Retina (tissue), 1 donor: ENCODE measurements at regions not wholly inside any gene's neighbourhood (a gene's known extent, or its start where the extent isn't known, plus 50 kb on each side); places are given as distances from the start of the nearest gene placed in this dataset.

Experiments
- DNase-seq: peaks from one replicate; pipeline ENCODE4 v3.0.0-alpha.2; 2016

DNA sequence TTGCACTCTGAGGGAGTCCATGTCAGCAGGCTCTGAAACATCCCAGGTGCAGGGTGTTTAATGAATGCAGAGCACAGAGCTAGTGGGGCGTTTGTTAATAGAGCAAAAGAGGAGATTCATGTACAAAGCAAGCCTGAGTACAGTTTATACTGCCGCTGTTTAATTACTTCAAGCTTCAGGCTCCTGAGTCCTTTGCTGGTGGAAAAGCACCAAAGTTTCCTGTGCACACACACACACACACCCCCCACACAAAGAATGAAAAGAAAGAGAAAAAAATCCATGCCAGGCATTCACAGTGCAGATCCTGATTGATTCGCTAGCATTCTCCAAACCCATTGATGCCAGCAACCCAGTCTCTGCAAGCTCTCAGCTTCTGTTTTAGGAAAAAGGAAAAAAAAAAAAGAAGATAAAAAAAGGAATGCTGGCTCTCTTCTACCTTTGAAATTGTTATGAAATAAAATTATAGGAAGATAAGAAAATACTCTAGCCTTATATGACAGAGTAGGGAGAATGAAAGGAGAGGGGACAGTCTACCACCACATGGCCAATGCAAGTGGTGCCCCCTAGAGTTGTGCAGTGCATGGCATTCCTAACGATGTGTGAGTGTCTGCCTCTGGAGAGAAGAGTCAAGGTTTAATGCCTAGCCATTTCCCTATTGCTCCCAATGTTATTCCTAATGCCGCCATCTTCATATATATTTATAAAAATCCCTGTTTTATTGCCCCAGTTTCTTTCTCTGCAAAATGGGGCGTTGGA lies 216.5 kb downstream of the TMEM114 start:
- DNase-seq: peak; percentile 21

DNA sequence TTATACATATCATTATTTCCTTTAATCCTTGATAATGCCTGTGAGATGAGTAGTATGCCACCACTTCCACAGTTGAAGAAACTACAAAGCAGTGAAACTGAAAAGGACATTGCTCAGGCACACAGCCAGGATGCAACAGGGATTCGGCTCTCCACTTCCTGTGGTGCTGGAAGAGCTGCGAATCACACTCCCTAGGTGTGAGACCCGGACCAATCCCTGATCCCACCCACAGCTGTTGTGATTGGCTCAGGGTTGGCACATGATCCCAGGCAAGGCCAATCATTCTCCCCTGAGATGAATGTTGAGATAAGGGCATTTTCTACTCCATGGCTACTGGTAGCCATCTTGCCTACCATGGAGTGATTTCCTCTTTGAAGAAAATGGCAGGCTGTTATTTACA lies 218.2 kb downstream of the TMEM114 start:
- no peak for DNase-seq

DNA sequence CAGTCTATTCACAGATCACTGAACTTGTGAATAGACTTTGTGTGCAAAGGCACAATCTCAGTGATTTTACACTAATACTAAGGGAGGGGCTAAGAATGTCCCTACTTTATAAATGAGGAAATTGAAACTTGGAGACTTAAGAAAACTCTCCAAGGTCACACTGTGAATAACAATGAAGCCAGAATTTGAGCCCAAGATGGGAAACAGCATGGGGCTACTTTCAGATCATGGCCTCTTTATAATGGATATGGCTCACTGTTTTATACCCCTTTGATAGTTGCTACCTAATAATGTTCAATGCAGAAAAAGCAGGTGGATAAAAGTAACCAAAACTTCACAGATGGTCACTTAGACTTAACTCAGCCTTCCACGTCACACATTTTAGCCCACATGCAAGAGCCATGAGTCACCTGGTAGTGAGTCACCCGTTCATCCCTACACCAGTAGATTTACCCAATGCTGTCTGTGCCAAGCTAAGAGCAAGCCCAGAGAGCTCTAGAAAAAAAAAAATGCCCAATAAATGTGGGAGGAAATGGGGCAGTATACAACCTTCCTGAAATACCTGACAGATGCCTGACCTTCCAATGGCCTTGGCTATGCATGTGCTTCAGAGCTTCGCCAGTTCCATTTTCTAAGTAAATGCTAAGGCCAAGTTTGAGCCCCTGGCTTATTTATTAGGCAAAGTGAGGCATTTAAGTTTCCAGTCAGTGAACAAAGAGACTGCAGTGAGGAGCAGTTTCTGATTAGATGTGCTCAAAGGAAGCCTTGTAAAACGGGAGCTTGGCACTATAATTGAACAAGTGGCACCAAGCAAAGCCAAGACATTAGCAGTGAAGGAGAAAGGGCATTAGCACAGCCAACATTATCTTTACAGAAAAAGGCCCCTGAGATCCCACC lies 219.7 kb downstream of the TMEM114 start:
- DNase-seq: no peak

DNA sequence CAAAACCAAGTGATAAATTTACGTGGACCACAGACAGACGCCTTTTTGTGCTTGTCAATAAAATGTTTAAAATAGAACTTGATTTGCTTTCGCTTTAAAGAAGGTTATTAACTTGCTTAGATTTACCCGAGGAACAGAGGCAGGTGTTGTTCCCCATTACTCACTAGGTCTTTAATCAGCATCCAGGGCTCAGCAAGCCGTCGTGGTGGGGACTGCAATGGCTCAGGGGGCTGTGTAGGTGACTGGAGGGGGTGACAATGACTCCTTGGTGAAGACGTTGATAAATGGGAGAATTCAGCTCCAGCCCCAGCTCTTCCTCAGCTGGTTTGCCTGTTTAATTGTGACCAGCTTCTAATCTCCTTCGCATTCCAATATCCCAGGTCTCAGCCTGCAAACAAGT lies 231.4 kb downstream of the TMEM114 start:
- DNase-seq: no peak

DNA sequence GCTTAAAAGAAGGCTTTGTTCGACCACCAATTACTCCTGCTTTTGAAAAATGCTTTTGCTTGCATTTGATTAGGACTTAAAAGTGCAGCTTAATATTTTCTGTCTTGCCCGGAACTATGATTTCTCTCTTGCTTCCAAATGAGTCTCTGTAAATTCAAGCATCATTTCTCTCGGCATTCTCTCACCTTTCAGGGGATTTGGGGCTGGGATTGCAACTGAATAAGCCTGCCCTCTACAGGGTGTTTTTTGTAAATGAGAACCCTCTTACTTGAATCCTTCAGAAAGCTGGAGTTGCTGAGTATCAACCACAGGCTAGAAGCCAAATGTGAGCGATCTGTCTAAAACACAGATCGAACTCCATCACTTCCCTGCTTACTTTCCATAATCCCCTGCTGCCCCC lies 234.6 kb downstream of the TMEM114 start:
- peak; percentile 66 for DNase-seq

DNA sequence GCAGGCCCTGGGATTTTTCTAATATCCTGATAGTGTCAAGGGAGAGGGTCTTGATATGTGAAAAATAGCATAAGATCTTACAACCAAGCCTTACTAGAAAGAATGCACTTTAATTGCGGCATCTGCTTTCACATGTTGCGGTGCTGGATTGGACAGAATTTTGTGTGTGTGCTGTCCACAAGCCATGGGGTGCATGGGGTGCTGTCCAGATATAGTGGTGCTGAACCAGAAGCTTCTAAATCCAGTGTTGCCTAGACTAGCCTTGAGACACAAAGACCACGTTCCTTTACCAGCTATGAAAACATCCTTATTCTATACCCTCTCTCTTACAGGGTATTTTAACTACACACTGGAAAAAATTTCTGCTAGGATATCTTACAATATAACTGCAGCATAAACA lies 244.0 kb downstream of the TMEM114 start:
- peak; percentile 33 for DNase-seq

DNA sequence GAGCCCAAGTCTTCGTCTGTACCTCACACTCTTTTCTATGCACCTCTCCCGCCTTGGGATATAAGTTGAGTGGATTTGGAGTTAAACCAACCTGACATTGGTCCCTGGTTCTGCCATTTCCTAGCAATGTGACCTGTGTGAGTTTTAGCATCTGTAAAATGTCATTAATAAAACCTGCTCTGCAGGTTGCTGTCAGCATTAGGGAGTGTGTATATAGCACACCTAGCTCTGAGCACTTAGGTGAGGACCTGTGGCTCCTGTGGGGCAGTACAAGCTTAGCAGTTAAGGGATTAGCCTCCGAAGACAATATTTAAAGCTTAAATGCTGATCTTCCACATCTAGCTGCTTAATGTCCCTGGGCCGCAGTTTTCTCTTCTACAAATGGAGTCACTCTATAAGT lies 248.0 kb downstream of the TMEM114 start:
- DNase-seq: no peak

DNA sequence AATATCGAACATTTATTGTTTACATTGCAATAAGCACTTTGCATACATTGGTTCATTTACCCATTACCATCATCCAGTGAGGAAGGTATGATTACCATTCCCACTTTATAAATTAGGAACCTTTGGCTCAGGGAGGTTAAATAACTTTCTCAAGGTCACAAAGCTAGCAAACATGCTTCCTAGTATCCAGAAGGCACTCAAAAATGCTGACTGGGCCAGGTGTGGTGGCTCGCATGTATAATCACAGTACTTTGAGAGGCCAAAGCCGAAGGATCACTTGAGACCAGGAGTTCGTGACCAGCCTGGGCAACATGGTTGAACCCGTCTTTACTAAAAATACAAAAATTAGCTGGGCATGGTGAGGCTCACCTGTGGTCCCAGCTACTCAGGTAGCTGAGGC lies 259.6 kb downstream of the TMEM114 start:
- DNase-seq: no peak

DNA sequence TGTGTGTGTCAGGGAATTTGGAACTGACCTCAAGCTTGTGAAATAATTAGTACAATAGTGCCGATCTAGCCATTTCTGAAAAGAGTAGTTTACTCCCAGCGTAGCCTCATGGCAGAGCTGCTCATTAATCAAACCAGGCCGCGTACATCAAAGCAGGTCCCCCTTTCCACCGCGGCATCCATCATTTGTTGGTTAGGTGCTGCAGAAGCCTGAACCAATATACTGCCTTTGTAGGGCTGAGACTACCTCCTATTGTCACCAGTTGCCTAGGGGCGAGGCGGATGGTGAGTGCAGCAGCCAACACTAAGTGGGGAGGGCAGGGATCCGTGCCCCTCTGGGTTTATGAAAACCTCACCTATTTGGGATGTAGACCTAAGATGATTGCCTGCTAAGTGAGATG lies 264.1 kb downstream of the TMEM114 start:
- DNase-seq: peak; percentile 49

DNA sequence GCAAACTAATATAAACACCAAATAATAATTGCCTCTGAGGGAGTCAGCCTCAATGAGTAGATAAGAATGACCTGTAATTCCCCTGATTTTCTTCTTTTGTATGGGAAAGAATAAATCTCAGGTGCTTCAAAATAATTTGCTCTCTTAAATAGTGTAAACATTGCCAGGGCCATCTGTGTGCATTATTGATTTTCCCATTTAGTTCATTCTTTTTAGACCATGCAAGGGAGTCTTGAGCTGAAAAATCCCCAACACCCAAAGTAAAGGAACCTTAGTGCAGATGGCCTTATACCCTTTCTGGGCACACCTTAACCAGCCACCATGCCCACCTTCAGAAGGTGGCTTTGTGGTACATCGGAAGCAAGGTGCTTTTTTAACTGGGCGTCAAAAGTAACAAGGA lies 267.2 kb downstream of the TMEM114 start:
- no peak for DNase-seq

DNA sequence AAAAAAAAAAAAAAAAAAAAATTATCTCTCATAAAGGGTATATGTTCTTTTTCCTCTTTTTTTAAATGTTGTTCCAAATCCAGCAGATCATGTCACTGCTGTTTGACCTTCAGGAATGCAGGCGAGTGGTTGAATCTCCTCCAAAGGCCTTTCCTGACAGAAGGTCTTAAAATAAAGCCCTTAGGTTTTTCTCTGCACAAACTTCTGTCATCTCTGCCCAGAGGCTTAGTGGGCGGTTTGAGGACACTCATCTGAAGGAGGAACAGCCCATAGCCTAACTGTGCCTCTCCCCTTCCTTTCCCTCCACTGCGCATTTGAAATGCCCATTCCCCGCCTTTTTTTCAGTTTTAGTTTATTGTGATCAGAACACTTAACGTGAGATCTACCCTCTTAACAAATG lies 270.2 kb downstream of the TMEM114 start:
- no peak for DNase-seq

DNA sequence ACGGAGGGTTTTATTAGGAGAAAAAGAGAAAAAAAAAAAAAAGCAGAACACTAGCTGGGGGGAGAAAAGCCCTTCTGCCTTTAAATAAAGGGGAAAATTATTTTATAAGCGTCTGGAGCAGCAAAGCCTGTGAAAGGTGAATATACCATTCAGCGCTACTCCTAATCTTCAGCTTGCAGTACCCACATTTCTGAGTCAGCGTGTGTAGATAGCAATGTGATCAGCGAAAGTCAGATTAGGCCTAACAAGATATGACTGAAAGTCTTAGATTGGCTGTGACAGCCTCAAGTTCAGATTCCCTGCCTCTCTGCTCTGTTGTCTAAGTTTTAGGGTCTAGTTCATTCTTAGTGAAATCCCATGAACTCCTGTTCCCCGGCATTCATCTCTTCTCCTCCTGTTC lies 279.5 kb downstream of the TMEM114 start:
- DNase-seq: no peak

DNA sequence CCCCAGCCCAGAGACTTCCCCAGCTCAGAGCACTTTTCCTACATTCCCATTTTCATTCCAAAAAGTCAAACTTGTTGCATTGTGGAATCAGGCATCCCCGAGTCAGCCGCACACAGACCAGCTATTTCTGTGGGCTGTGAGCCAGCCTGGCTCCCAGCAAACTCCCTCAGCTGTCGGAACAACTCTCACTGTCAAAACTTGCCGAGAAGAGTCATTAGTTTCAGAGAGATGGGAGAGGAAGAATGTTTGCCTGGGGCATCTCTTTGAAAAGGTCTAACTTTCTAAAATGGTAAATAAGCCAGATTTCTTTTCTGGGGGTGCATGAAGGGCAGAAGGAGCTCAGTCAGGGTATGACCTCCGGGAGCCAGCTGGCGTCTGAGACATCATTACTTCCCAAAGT lies 280.0 kb downstream of the TMEM114 start:
- DNase-seq: no peak

DNA sequence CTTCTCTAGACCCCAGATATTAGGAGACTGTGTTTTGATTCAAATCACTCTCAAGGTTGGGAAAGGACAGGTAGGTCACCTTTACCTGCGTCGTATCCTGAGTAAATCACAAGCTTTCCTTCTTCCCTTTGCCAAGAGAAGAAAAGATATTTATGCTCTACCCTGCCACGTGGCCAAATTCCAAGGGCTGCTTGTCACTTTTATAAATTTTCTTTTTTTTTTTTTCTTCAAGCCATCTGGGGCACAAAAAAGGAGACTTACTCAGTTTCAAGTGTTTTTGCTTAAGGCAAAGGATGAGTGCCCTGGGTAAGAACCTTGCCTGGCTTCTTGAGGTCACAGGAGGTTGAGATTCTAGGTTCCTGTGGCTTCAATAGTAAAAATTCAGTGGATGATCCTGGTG lies 285.1 kb downstream of the TMEM114 start:
- DNase-seq: no peak

DNA sequence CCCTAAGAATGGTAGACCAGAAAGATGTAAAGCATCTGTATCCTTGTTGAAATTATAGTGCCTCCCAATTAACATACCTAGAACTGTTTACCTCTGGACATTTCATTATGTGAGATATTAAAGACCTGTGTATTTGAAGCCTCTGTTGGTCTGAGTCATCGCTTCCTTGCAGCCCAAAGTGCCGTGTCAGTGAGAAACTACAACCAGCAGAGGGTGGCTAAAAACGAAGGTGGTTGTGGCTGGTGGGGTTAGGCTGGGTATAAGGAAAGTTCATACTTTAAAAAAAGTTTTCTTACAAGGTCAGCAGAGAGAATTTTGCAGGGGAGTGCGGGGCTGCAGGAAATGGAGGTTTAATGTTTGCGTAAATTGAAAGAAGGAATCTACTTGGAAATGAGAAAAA lies 290.7 kb downstream of the TMEM114 start:
- no peak for DNase-seq

DNA sequence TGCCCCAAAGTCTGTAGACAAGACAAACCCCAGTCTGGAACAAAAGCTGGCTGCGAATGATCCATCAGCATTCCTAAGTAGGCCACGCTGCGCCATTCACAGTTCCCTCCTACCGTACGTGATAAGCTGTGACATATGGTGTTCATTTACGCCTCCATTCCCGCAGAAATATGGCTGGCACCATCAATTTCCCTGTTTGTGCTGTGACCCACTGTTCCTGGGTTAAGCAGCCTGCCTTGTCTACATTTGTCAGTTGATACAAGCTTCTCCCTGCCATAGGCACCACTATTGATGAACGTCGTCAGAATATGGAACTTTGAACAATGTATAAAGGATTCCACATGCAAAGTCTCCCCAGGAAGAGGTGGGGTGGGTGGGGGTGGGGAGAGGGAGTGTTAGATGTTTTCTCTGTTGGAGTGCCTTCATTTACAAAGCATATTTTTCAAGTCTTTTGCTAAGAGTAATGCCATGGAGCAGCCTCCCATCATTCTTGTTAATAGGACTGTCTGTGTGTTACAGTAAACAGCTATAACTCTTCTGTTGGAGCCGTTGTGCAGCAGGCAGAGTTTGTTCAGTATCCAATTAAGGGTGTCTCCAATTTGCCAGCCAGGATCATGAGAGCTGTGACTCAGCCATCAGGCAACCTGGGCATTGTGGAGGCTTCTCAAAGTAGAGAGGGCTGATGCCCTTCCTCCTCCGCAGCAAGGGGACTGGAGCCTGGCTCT lies 294.6 kb downstream of the TMEM114 start:
- DNase-seq: peak; percentile 22

DNA sequence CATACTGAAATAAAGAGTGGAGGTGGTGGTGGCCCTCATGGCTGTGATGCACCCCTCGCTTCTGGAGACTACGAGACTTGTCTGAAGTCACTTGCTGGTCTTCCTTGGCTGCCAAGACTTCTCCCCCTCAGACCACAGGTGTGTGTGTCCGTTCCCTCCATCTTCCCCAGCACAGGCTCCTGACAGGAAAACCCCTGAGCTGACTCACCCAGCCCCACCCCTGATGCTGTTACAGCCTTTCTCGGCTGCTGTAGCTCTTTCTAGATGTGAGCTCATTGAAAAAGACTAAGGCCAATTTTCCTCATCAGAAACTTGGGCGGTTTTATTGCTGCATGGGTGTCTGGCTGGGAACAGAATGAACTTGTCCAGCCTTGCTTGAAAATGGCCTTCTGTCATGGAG lies 296.9 kb downstream of the TMEM114 start:
- no peak for DNase-seq

DNA sequence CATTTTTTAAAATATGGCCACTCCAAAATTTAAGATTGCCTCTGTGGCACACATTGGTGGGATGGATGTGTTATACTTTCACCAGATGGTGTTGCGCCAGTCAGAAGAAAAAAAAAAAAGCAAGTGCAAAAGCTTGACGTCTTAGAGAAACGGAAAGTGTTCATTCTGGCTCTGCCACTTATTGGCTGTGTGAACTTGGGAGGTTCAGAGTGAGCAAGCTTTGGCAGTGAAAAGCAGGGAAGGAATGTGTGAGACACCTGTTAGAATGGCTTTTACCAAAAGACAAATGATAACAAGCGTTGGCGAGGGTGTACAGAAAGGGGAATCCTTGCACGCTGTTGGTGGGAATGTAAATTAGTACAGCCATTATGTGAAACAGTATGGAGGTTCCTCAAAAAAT lies 298.0 kb downstream of the TMEM114 start:
- no peak for DNase-seq

DNA sequence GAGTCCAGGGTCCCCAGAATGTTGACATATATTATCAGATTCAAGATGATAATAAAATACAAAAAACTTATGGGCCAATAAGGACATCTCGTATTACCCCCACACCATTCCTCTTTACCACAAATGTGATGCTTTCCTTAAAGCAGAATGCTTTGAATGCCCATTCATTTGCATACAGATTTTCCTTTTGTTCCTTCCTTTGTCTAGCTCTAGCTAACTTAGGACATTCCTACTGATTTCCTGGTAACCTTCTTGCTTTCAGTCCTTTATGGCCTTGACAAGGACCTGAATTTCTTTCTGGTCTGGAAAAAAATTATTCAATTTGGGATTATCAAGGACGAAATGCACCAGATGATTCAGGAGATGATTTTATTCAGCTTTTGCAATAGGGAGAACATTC lies 304.0 kb downstream of the TMEM114 start:
- no peak for DNase-seq

DNA sequence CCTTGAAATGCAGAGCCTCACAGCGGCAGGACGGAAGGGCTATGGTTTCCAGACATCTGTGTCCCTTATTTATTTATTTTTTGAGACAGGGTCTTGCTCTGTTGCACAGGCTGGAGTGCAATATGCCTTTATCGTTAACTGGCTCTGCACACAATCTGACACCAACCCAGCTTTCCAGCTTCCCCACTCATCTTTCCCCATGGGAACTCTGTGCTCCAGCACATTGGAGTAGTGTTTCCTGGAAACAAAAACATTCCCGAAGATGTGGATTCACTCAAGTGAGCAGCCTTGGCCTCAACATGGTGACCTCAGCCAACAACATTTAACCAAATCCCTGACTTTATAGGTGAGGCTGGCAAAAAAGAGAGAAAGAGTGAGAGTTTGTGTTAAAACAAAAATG lies 307.1 kb downstream of the TMEM114 start:
- DNase-seq: no peak

DNA sequence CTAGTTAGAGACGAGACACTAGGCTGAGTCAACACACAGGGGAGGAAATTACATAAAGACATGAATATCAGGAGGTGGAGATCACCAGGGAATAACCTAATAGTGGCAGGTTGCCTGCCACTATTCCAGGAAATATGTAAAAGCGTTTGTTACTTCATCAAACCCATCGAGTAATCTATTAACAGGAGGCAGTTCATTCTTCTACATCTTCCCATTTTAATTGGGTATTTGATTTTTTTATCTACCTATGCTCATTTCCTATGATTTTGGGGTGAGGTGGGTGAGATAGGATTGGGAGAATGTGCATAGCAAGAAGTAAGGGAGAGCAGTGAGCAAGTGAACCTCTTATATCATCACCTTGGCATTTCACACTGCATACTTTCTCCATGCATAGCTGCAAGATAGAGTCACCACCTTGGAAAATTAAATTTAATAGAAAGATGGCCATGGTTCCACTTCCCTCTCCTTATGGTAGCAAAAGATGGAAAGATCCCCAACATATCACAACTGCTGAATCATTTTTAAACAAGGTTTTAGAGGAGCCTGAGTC lies 312.2 kb downstream of the TMEM114 start:
- no peak for DNase-seq

DNA sequence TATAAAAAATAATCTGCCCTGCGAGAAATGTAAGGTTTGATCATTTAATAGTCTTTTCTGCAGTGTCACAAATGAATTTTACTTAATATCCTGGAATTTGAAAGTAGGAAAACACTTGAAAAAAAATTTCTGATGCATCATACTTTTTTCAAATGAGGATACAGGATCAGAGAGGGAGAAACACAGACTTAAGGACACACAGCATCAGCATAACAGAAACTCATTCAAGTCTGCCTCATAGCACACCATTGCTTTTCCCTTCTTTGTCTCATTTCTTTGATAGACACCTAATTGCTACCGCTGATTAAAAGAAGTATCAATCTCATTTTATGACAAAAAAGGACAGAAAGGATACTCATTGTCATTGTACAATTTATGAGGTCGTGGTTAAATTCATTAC lies 319.0 kb downstream of the TMEM114 start:
- no peak for DNase-seq

DNA sequence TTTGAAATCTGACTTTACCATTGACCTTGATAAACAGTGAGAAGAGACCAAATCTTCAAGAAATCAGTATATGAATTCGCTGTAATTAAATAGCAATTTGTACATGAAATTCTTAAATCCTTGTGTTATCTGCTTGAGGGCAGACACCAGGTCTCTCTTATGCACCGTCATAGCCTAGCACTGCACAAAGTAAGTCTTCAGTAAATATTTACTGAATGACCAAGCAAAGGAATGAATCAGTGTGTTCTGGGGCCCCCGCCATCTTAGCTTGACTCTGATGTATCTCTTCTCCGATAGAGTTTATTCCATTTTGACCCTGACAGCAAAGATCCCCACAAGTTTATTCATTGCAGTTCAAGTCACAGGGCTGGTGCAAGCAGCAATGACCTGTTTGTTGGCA lies 328.0 kb downstream of the TMEM114 start:
- DNase-seq: no peak
